HG03135 (cell line): ENCODE measurements at regions not wholly inside any gene's neighbourhood (a gene's known extent, or its start where the extent isn't known, plus 50 kb on each side); places are given as distances from the start of the nearest gene placed in this dataset.

ENCODE experiments used
- ATAC-seq: cut with Tn5 transposase; IDR thresholded peaks from one replicate; pipeline ENCODE4 v1.9.1; 2021; ENCODE audit warnings: mild to moderate bottlenecking, moderate library complexity; ENCODE audit not compliant: unreplicated experiment

- no peak for ATAC-seq
Observed at GRCh38 chr7:54701982-54702381, 57.0 kb downstream of the SEC61G start.

GRCh38 chr7:54699715-54700114 lies 59.3 kb downstream of the SEC61G start:
- ATAC-seq = no peak

- no peak for ATAC-seq
Observed at GRCh38 chr7:54697659-54698186, 61.3 kb downstream of the SEC61G start.

GRCh38 chr7:54690892-54691291 lies 68.1 kb downstream of the SEC61G start:
- no peak for ATAC-seq

- no peak for ATAC-seq
Observed at GRCh38 chr7:54690050-54690443, 69.0 kb downstream of the SEC61G start.

GRCh38 chr7:54689394-54690049 lies 69.5 kb downstream of the SEC61G start:
- no peak for ATAC-seq

- no peak for ATAC-seq
Observed at GRCh38 chr7:54687462-54688212, 71.4 kb downstream of the SEC61G start.

- no peak for ATAC-seq
Observed at GRCh38 chr7:54680377-54681005, 78.5 kb downstream of the SEC61G start.

- ATAC-seq = no peak
Observed at GRCh38 chr7:54679490-54679817, 79.6 kb downstream of the SEC61G start.

- ATAC-seq = no peak
Observed at GRCh38 chr7:54678763-54679489, 80.1 kb downstream of the SEC61G start.

GRCh38 chr7:54674891-54675290 lies 84.1 kb downstream of the SEC61G start:
- ATAC-seq = no peak

- no peak for ATAC-seq
Observed at GRCh38 chr7:54672519-54672918, 86.5 kb downstream of the SEC61G start.

GRCh38 chr7:54664235-54665228 lies 94.5 kb downstream of the SEC61G start:
- peak; percentile 66 for ATAC-seq

- peak; percentile 32 for ATAC-seq
Observed at GRCh38 chr7:54663603-54664234, 95.3 kb downstream of the SEC61G start.

GRCh38 chr7:54663186-54663585 lies 95.8 kb downstream of the SEC61G start:
- ATAC-seq = no peak

- no peak for ATAC-seq
Observed at GRCh38 chr7:54662701-54663100, 96.3 kb downstream of the SEC61G start.

- ATAC-seq = no peak
Observed at GRCh38 chr7:54653905-54654304, 105.1 kb downstream of the SEC61G start.

- ATAC-seq = no peak
Observed at GRCh38 chr7:54643064-54643463, 100.9 kb downstream of the VSTM2A start.

GRCh38 chr7:54637712-54638396 lies 95.7 kb downstream of the VSTM2A start:
- no peak for ATAC-seq
